HUES6 (cell line): ENCODE measurements at regions not wholly inside any gene's neighbourhood (a gene's known extent, or its start where the extent isn't known, plus 50 kb on each side); places are given as distances from the start of the nearest gene placed in this dataset.

Source experiments
- H3K27ac ChIP-seq: 2 replicates; pipeline ENCODE4 v1.7.0; 2013; ENCODE audit warnings: low read depth, mild to moderate bottlenecking, low read length, inconsistent platforms
- H3K27me3 ChIP-seq: 2 replicates; pipeline ENCODE4 v1.6.1; 2013; ENCODE audit warnings: low read length; ENCODE audit not compliant: control insufficient read depth, insufficient read depth
- H3K36me3 ChIP-seq: 2 replicates; pipeline ENCODE4 v1.6.1; 2013; ENCODE audit warnings: low read length; ENCODE audit not compliant: control insufficient read depth, insufficient read depth
- H3K4me1 ChIP-seq: 2 replicates; pipeline ENCODE4 v1.6.1; 2013; ENCODE audit warnings: low read length; ENCODE audit not compliant: control insufficient read depth, insufficient read depth
- H3K4me3 ChIP-seq: 2 replicates; pipeline ENCODE4 v1.5.1; 2013; ENCODE audit warnings: low read depth, low read length
- H3K9ac ChIP-seq: one replicate; pipeline ENCODE4 v1.6.1; 2013; ENCODE audit warnings: mild to moderate bottlenecking, low read length
- H3K9me3 ChIP-seq: 2 replicates; pipeline ENCODE4 v1.6.1; 2013; ENCODE audit warnings: low read depth, low read length; ENCODE audit not compliant: control insufficient read depth, insufficient read depth

DNA sequence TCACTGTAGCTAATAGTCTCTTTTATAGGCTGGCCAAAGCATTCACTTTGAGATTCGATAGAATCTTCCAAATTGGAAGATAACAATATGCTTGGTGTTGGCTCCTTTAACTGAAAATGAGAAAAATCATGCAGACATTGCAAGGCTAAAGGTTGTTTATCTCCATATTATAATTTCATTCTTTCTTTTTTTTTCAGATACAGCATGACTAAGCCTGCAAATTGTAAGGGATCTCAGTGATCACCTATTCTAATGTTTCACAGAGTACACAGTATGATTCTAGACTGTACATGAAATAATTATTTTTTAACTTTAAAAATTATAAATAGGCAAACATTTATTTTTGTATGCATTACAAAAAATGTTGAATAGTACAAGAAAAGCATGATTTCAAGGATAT lies 451.7 kb upstream of the DDI1 start:
- no peak overlapping the region for H3K9ac ChIP-seq
- H3K9me3 ChIP-seq = no peaks in the 10 kb centered on the region
- no peak overlapping the region; the same call in 1 of the 2 replicates for H3K27ac ChIP-seq
- no peaks in the 10 kb centered on the region for H3K27me3 ChIP-seq
- H3K4me1 ChIP-seq = peaks cover 24% of the 10 kb centered on the region
- H3K4me3 ChIP-seq = no peak overlapping the region
- no peaks in the 10 kb centered on the region for H3K36me3 ChIP-seq

GRCh38 chr11:103585401-103585800 lies 451.0 kb upstream of the DDI1 start:
- Histone ChIP-seq H3K36me3 (no peaks in the 10 kb centered on the region), H3K27me3 (no peaks in the 10 kb centered on the region), H3K27ac (no peak overlapping the region), H3K4me1 (peaks cover 24% of the 10 kb centered on the region), H3K4me3 (no peak overlapping the region), H3K9ac (no peak overlapping the region), H3K9me3 (no peaks in the 10 kb centered on the region)

GRCh38 chr11:103585911-103586310 lies 450.5 kb upstream of the DDI1 start:
- no peak overlapping the region for H3K9ac ChIP-seq
- H3K4me3 ChIP-seq = no peak overlapping the region
- no peaks in the 10 kb centered on the region for H3K27me3 ChIP-seq
- no peak overlapping the region for H3K27ac ChIP-seq
- no peaks in the 10 kb centered on the region for H3K36me3 ChIP-seq
- H3K4me1 ChIP-seq = peaks cover 24% of the 10 kb centered on the region
- H3K9me3 ChIP-seq = no peaks in the 10 kb centered on the region

GRCh38 chr11:103586756-103587155 lies 449.7 kb upstream of the DDI1 start:
- H3K27me3 ChIP-seq = no peaks in the 10 kb centered on the region
- no peak overlapping the region for H3K27ac ChIP-seq
- H3K9ac ChIP-seq = no peak overlapping the region
- H3K4me3 ChIP-seq = no peak overlapping the region
- H3K4me1 ChIP-seq = peaks cover 20% of the 10 kb centered on the region
- no peaks in the 10 kb centered on the region for H3K9me3 ChIP-seq
- no peaks in the 10 kb centered on the region for H3K36me3 ChIP-seq

DNA sequence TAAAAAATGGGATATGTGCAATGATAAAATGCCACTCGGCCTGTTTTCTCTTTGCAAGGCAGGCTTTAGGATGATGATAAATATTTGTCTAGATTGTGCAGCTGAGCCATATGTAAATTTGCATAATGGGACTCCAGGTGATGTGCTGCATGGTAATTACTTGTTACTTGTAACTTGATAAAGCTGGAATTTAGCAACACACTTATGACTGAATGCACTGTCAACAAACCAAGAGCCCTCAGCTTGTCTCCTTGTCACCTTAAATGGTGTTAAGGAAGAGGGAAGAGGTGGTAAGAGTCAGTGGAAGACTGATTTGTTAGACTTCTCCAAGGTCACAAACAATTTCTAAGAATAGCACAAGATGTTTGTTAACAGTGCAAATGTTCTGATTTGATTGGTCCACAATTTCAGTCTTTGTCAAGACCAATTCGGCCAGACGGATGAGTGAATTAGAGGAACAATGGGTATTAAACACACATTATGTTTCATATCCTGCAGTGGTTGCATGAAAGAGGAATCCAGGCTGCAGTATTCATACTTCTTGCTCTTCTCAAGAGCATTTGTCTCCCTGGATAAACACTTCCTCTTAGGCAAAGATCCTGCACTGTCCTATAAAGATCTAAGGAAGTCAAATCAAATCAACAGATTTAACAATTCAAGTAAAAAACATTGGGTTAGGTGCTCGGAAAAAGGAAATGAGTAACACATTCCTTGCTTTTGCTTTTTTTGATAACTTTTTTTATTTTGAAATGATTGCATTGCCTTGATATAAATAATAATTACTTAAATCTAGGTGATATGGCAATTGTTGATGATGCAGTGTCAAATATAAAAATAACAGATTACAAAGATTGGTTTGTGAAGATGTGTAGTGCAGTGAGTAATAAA lies 448.3 kb upstream of the DDI1 start:
- no peak overlapping the region for H3K4me3 ChIP-seq
- peaks cover 12% of the 10 kb centered on the region for H3K4me1 ChIP-seq
- H3K9ac ChIP-seq = no peak overlapping the region
- H3K36me3 ChIP-seq = no peaks in the 10 kb centered on the region
- H3K27ac ChIP-seq = no peak overlapping the region
- no peaks in the 10 kb centered on the region for H3K9me3 ChIP-seq
- H3K27me3 ChIP-seq = no peaks in the 10 kb centered on the region

DNA sequence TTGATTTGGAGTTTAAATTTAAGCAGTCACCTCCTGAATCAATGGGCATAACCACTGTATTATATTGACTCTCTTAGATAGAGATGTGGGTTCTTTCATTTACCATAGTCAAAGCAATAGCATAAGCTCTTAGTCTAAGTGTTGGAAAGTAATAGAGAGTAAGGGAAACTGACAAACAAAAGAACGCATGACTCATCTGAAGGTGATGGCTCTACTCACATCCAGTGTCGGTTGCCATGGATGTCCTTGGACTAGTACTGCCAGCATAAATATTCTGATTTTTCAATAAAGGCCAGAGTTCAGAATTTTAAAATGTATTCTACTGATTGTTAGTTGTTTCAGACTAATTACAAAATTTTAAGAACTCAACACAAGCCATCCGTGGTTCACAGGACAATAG lies 444.9 kb upstream of the DDI1 start:
- no peaks in the 10 kb centered on the region for H3K36me3 ChIP-seq
- no peak overlapping the region for H3K9ac ChIP-seq
- no peak overlapping the region for H3K4me3 ChIP-seq
- H3K4me1 ChIP-seq = no peaks in the 10 kb centered on the region; the same call in 1 of the 2 replicates
- no peaks in the 10 kb centered on the region for H3K27me3 ChIP-seq
- H3K27ac ChIP-seq = no peak overlapping the region
- 0 out of 2 replicates have a peak, but pooled peaks cover 6% of the 10 kb centered on the region for H3K9me3 ChIP-seq

- Histone ChIP-seq H3K27ac (no peak overlapping the region), H3K9ac (no peak overlapping the region), H3K4me1 (no peaks in the 10 kb centered on the region), H3K9me3 (0 out of 2 replicates have a peak, but pooled peaks cover 6% of the 10 kb centered on the region), H3K36me3 (no peaks in the 10 kb centered on the region), H3K4me3 (no peak overlapping the region), H3K27me3 (no peaks in the 10 kb centered on the region)
Observed at GRCh38 chr11:103594283-103594682, 442.2 kb upstream of the DDI1 start.

- Histone ChIP-seq H3K9ac (no peak overlapping the region), H3K4me3 (no peak overlapping the region), H3K36me3 (no peaks in the 10 kb centered on the region), H3K27me3 (no peaks in the 10 kb centered on the region), H3K9me3 (0 out of 2 replicates have a peak, but pooled peaks cover 6% of the 10 kb centered on the region), H3K4me1 (no peaks in the 10 kb centered on the region), H3K27ac (no peak overlapping the region)
Observed at GRCh38 chr11:103596315-103596714, 440.1 kb upstream of the DDI1 start.

DNA sequence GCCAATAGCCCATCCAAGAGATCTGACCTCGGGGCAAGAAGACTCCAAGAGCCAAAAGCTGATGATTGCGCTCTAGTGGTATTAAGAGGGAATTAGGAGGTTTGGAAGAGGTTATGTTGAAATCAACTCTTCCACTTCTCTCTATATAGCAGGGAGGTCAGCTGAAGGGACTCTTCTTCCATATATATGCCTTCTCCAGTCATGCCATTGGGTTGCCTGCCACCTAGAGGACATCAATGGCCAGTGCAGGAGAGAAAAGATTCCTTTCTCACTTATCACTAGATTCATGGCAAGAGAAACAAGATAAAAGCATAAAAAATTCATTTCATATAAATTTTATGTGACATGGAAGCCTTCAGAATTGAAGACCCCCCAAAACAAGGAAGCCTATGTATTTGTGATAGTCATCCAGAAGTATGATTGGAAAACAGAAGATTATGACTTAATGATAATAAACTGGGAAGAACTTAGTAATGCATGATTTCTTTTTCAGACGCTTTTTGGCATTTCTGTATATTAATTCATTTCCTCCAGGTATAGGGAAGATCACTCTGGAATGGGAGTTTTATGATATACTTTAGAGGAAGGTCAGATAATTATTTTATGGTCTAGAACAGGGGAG lies 435.1 kb upstream of the DDI1 start:
- no peak overlapping the region for H3K4me3 ChIP-seq
- H3K9me3 ChIP-seq = no peaks in the 10 kb centered on the region
- H3K4me1 ChIP-seq = no peaks in the 10 kb centered on the region
- no peaks in the 10 kb centered on the region for H3K36me3 ChIP-seq
- no peak overlapping the region for H3K27ac ChIP-seq
- H3K27me3 ChIP-seq = no peaks in the 10 kb centered on the region
- no peak overlapping the region for H3K9ac ChIP-seq

DNA sequence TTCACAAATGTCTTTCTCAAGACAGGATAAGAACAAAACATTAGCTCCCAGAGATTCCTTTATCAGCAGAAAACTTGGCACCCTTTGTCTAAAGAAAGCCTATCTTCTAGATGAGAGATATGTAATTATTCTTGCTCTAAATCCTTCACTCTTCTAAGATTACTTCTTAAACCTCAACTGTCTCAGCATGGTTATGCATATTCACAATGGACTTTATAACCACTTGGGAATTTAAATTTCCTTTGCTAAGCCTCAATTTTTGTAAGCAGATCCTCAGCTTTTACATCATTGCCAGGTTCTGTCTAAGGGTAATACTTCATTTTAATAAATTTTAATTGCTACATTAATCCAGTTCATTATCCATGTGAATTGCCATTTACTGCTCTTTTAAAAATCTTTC lies 433.6 kb upstream of the DDI1 start:
- Histone ChIP-seq H3K4me3 (no peak overlapping the region), H3K9ac (no peak overlapping the region), H3K36me3 (no peaks in the 10 kb centered on the region), H3K9me3 (no peaks in the 10 kb centered on the region), H3K4me1 (no peaks in the 10 kb centered on the region), H3K27ac (no peak overlapping the region), H3K27me3 (no peaks in the 10 kb centered on the region)

DNA sequence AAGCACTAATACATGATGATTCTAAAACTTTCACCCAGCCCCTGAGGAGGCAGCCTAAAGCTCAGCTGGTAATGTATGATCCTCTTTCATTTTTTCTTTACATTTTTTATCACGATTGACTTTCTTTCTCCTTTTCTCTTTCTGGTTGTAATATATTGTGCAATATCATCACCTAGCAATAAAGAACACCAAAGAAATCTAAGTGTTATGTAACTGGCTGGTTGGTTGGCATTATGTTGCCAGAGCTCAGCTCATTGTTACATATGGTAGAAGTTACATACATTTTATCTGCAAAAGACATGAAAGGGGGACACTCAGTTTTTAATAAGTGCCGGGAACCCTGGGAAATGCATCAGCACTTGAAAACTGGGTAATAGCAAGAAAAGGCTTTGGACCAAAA lies 432.1 kb upstream of the DDI1 start:
- no peaks in the 10 kb centered on the region; the same call in 1 of the 2 replicates for H3K9me3 ChIP-seq
- no peaks in the 10 kb centered on the region for H3K4me1 ChIP-seq
- H3K4me3 ChIP-seq = no peak overlapping the region
- H3K36me3 ChIP-seq = no peaks in the 10 kb centered on the region
- no peak overlapping the region for H3K27ac ChIP-seq
- no peak overlapping the region for H3K9ac ChIP-seq
- no peaks in the 10 kb centered on the region for H3K27me3 ChIP-seq
